ENCODE measurements at regions not wholly inside any gene's neighbourhood (a gene's known extent, or its start where the extent isn't known, plus 50 kb on each side); places are given as distances from the start of the nearest gene placed in this dataset.

GRCh38 chr11:45440111-45440510 is 154.0 kb upstream of the SYT13 start:
- TF ChIP-seq CTCF (IDR thresholded peaks at IDR 0.05), result no peak
- no peak for TF ChIP-seq POLR2A (IDR thresholded peaks at IDR 0.05)
- TF ChIP-seq POLR2AphosphoS5 (IDR thresholded peaks at IDR 0.05), result no peak
